ENCODE measurements at regions not wholly inside any gene's neighbourhood (a gene's known extent, or its start where the extent isn't known, plus 50 kb on each side); places are given as distances from the start of the nearest gene placed in this dataset.

- BruUV-seq (replicated peaks): no TSS peak
- Histone ChIP-seq H3K4me2 (ENCODE audit: low read length) (no peak overlapping the region), H3K4me1 (ENCODE audit: insufficient read depth, low read length, poor library complexity, severe bottlenecking) (no peaks in the 10 kb centered on the region), H3K79me2 (ENCODE audit: insufficient read depth, low read depth, low read length) (no peaks in the 10 kb centered on the region), H3K4me3 (ENCODE audit: low read depth, low read length, poor library complexity, severe bottlenecking) (no peak overlapping the region), H2AFZ (ENCODE audit: low read length) (no peak overlapping the region), H3K36me3 (ENCODE audit: insufficient read depth, low read length) (no peaks in the 10 kb centered on the region), H3K9me3 (ENCODE audit: low read length) (no peaks in the 10 kb centered on the region), H4K20me1 (ENCODE audit: insufficient read depth, low read length) (no peaks in the 10 kb centered on the region), H3K27ac (ENCODE audit: low read depth, low read length, poor library complexity, severe bottlenecking) (no peak overlapping the region), H3K9me2 (ENCODE audit: insufficient read depth, low read length) (no peaks in the 10 kb centered on the region)
- CTCF ChIA-PET (ENCODE audit: unreplicated experiment): no interaction called here
- no peak for TF ChIP-seq EZH2phosphoT487 (IDR thresholded peaks at IDR 0.05; ENCODE audit: borderline replicate concordance, low read depth, low read length)
- no peak for TF ChIP-seq CTCF (conservative IDR thresholded peaks at IDR 0.05; ENCODE audit: low read length)
- POLR2A ChIA-PET: no interaction called here
- intact Hi-C loops (cut with micrococcal nuclease; ENCODE audit: unreplicated experiment): no loop called here
- DNase-seq (ENCODE audit: low spot score): no peak
These were observed 1605.7 kb upstream of the FLRT2 start for GRCh38 chr14:83924259-83924658.

GRCh38 chr14:83940253-83940652, 1589.7 kb upstream of the FLRT2 start:
- no peaks in the 10 kb centered on the region for H3K4me1 ChIP-seq (ENCODE audit: insufficient read depth, low read length, poor library complexity, severe bottlenecking)
- no peak overlapping the region for H3K4me2 ChIP-seq (ENCODE audit: low read length)
- intact Hi-C loops (cut with micrococcal nuclease; ENCODE audit: unreplicated experiment): no loop called here
- no peaks in the 10 kb centered on the region for H4K20me1 ChIP-seq (ENCODE audit: insufficient read depth, low read length)
- H3K36me3 ChIP-seq (ENCODE audit: insufficient read depth, low read length): no peaks in the 10 kb centered on the region
- H3K4me3 ChIP-seq (ENCODE audit: low read depth, low read length, poor library complexity, severe bottlenecking): no peak overlapping the region
- 0 out of 2 replicates have a peak, but pooled peaks cover 3% of the 10 kb centered on the region for H3K9me3 ChIP-seq (ENCODE audit: low read length)
- no peak overlapping the region for H2AFZ ChIP-seq (ENCODE audit: low read length)
- H3K27ac ChIP-seq (ENCODE audit: low read depth, low read length, poor library complexity, severe bottlenecking): no peak overlapping the region
- ChIA-PET POLR2A (no interaction called here), CTCF (ENCODE audit: unreplicated experiment) (no interaction called here)
- TF ChIP-seq CTCF (conservative IDR thresholded peaks at IDR 0.05; ENCODE audit: low read length) (no peak), EZH2phosphoT487 (IDR thresholded peaks at IDR 0.05; ENCODE audit: borderline replicate concordance, low read depth, low read length) (no peak)
- DNase-seq (ENCODE audit: low spot score): no peak
- no peaks in the 10 kb centered on the region for H3K79me2 ChIP-seq (ENCODE audit: insufficient read depth, low read depth, low read length)
- no peaks in the 10 kb centered on the region for H3K9me2 ChIP-seq (ENCODE audit: insufficient read depth, low read length)
- BruUV-seq (replicated peaks): no TSS peak

- no TSS peak for BruUV-seq (replicated peaks)
- H3K9me3 ChIP-seq (ENCODE audit: low read length): no peaks in the 10 kb centered on the region
- POLR2A ChIA-PET: interaction anchor here (0.6 kb wide), 1 partner anchor 64 kb away, joined by 3 read pairs; no protein-coding TSS in a partner anchor
- no peaks in the 10 kb centered on the region for H4K20me1 ChIP-seq (ENCODE audit: insufficient read depth, low read length)
- intact Hi-C loops (cut with micrococcal nuclease; ENCODE audit: unreplicated experiment): no loop called here
- H3K9me2 ChIP-seq (ENCODE audit: insufficient read depth, low read length): no peaks in the 10 kb centered on the region
- no peaks in the 10 kb centered on the region for H3K4me1 ChIP-seq (ENCODE audit: insufficient read depth, low read length, poor library complexity, severe bottlenecking)
- no peak for TF ChIP-seq CTCF (conservative IDR thresholded peaks at IDR 0.05; ENCODE audit: low read length)
- H3K36me3 ChIP-seq (ENCODE audit: insufficient read depth, low read length): no peaks in the 10 kb centered on the region
- no peak overlapping the region for H3K4me3 ChIP-seq (ENCODE audit: low read depth, low read length, poor library complexity, severe bottlenecking)
- DNase-seq (ENCODE audit: low spot score): no peak
- no peaks in the 10 kb centered on the region for H3K79me2 ChIP-seq (ENCODE audit: insufficient read depth, low read depth, low read length)
- CTCF ChIA-PET (ENCODE audit: unreplicated experiment): no interaction called here
- H3K27ac ChIP-seq (ENCODE audit: low read depth, low read length, poor library complexity, severe bottlenecking): no peak overlapping the region
- no peak overlapping the region for H3K4me2 ChIP-seq (ENCODE audit: low read length)
- no peak overlapping the region for H2AFZ ChIP-seq (ENCODE audit: low read length)
These were observed 1571.6 kb upstream of the FLRT2 start for GRCh38 chr14:83958359-83958758.

All from OCI-LY7 (cell line).